Esophagus squamous epithelium (tissue), 4 donors: ENCODE measurements at regions not wholly inside any gene's neighbourhood (a gene's known extent, or its start where the extent isn't known, plus 50 kb on each side); places are given as distances from the start of the nearest gene placed in this dataset.

ENCODE experiments used
- POLR2A ChIP-seq, 4 donors: fragments of 450-650 bp; IDR thresholded peaks; one replicate each; pipeline ENCODE4 v1.6.1; 2017; ENCODE audit warnings: antibody characterized with exemption in 4 of 4, mild to moderate bottlenecking in 4 of 4, moderate library complexity in 3 of 4
- TF ChIP-seq, protein P1 (sequence below), 6 experiments: fragments of 450-650 bp in 4 of 6; fragments of 200-600 bp in 2 of 6; sonication (generic) in 2 of 6; IDR thresholded peaks; one replicate each; pipeline ENCODE4 v1.5.1; 2016 to 2019; ENCODE audit warnings: antibody characterized with exemption in 6 of 6, mild to moderate bottlenecking in 4 of 6, moderate library complexity in 4 of 6

DNA sequence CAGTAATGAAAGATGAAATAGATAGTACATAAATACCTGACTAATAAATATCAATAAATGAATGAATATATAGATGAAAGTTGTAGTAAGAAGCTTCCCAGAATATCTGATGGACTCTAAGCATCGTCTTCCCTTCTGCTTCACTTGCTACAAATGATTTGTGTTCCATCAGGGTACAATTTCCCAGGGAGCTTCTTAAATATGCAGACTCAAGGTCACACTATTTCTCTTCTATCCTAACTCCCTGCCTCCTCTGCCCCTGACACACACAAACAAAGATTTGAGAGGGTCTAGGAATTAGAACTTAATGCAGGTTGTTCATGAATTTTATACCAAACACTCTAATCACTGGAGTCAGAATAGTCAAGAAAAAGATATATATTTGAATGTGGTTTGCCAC is 415.9 kb upstream of the TMPRSS15 start:
- TF ChIP-seq, protein P1, sequence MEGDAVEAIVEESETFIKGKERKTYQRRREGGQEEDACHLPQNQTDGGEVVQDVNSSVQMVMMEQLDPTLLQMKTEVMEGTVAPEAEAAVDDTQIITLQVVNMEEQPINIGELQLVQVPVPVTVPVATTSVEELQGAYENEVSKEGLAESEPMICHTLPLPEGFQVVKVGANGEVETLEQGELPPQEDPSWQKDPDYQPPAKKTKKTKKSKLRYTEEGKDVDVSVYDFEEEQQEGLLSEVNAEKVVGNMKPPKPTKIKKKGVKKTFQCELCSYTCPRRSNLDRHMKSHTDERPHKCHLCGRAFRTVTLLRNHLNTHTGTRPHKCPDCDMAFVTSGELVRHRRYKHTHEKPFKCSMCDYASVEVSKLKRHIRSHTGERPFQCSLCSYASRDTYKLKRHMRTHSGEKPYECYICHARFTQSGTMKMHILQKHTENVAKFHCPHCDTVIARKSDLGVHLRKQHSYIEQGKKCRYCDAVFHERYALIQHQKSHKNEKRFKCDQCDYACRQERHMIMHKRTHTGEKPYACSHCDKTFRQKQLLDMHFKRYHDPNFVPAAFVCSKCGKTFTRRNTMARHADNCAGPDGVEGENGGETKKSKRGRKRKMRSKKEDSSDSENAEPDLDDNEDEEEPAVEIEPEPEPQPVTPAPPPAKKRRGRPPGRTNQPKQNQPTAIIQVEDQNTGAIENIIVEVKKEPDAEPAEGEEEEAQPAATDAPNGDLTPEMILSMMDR (IDR thresholded peaks at IDR 0.05), result no peak
- TF ChIP-seq POLR2A (IDR thresholded peaks at IDR 0.05), result no peak
